ENCODE measurements at regions not wholly inside any gene's neighbourhood (a gene's known extent, or its start where the extent isn't known, plus 50 kb on each side); places are given as distances from the start of the nearest gene placed in this dataset.

GRCh38 chr2:9122367-9122766 lies 84.2 kb upstream of the ASAP2 start:
- TF ChIP-seq EZH2 (IDR thresholded peaks at IDR 0.05; ENCODE audit: borderline replicate concordance, low read depth, low read length, poor library complexity, severe bottlenecking) (no peak), CTCF (conservative IDR thresholded peaks at IDR 0.05; ENCODE audit: low read depth, low read length) (no peak)
